ENCODE measurements at regions not wholly inside any gene's neighbourhood (a gene's known extent, or its start where the extent isn't known, plus 50 kb on each side); places are given as distances from the start of the nearest gene placed in this dataset.
"Not testable (repeated sequence)": the region's sequence is repeated elsewhere in the genome, so short reads cannot be mapped to it uniquely, and the experiment has no call there.

GRCh38 chr2:234898534-234899053 lies 53.2 kb upstream of the SH3BP4 start:
- no peak for DNase-seq (ENCODE audit: low read depth in 3 of 3, low spot score in 1 of 3)

DNA sequence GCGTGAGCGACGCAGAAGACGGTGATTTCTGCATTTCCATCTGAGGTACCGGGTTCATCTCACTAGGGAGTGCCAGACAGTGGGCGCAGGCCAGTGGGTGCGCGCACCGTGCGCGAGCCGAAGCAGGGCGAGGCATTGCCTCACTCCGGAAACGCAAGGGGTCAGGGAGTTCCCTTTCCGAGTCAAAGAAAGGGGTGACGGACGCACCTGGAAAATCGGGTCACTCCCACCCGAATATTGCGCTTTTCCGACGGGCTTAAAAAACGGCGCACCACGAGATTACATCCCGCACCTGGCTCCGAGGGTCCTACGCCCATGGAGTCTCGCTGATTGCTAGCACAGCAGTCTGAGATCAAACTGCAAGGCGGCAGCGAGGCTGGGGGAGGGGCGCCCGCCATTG lies 63.4 kb upstream of the SH3BP4 start:
- DNase-seq (ENCODE audit: low read depth in 3 of 3, low spot score in 1 of 3): not testable (repeated sequence)

GRCh38 chr2:234887195-234887594 lies 64.6 kb upstream of the SH3BP4 start:
- DNase-seq (ENCODE audit: low read depth in 3 of 3, low spot score in 1 of 3): no peak

DNA sequence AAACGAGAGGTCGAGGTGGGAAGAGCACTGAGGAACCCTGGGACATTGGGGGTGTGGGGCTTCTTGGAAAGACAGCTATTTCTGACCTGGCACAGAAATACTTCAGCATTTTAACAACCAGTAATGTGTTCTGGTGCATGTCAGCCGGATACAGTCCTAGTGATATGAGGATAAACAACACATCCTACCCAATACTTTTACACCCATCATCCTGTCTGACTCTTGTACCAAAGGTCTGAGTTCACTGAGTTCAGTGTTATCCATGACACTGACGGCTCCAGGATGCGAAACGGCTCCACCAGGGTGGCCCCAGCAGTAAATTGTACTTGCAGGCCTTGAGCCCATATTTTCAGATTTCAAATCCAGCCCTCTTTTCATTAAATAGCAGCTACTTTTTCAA lies 65.9 kb upstream of the SH3BP4 start:
- DNase-seq (ENCODE audit: low read depth in 3 of 3, low spot score in 1 of 3): no peak

GRCh38 chr2:234885118-234885517 lies 66.7 kb upstream of the SH3BP4 start:
- DNase-seq (ENCODE audit: low read depth in 3 of 3, low spot score in 1 of 3): no peak

- DNase-seq (ENCODE audit: low read depth in 3 of 3, low spot score in 1 of 3): no peak
These were observed 67.2 kb upstream of the SH3BP4 start for GRCh38 chr2:234884591-234884990.

- DNase-seq (ENCODE audit: low read depth in 3 of 3, low spot score in 1 of 3): peak in 1 of 3 donors; percentile 8
These were observed 70.2 kb upstream of the SH3BP4 start for GRCh38 chr2:234881413-234882241.

GRCh38 chr2:234880551-234881211 lies 71.1 kb upstream of the SH3BP4 start:
- no peak for DNase-seq (ENCODE audit: low read depth in 3 of 3, low spot score in 1 of 3)

DNA sequence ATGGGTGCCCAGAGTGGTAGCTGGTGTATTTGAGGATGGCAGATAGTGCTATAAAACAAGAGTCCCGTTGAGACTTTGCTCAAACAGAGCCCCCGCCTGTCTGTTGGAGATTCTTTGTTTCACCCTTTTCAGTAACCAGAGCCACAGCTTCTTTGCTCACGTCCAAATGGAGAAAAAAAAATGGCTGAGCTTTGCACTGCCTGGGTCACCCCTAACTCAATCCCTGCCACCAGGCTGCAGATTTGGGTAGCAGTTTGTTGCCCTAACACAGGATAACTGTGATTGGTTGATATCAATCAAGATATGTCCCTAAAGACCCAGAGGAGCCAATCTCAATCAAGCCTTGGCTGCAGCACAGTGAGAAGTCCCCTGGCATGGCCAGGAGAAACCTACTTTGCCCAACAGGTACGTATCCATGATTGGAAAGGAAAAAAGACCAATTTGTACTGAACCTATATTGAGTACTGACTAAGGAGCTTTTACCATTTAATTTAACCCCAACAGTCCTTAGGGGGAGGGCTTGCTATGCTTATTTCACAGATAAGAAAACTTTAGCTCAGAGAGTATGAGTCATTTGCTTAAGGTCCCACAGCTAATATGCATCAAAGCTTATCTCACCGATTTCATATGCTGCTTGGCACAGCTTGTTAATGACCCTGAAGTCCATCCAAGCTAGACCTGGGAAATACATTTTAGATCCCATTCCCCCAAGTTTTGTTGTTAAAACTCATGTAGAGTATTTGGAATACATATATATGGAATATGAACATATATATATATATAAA lies 72.0 kb upstream of the SH3BP4 start:
- DNase-seq (ENCODE audit: low read depth in 3 of 3, low spot score in 1 of 3): no peak

- not testable (repeated sequence) for DNase-seq (ENCODE audit: low read depth in 3 of 3, low spot score in 1 of 3)
These were observed 75.2 kb upstream of the SH3BP4 start for GRCh38 chr2:234876621-234877020.

DNA sequence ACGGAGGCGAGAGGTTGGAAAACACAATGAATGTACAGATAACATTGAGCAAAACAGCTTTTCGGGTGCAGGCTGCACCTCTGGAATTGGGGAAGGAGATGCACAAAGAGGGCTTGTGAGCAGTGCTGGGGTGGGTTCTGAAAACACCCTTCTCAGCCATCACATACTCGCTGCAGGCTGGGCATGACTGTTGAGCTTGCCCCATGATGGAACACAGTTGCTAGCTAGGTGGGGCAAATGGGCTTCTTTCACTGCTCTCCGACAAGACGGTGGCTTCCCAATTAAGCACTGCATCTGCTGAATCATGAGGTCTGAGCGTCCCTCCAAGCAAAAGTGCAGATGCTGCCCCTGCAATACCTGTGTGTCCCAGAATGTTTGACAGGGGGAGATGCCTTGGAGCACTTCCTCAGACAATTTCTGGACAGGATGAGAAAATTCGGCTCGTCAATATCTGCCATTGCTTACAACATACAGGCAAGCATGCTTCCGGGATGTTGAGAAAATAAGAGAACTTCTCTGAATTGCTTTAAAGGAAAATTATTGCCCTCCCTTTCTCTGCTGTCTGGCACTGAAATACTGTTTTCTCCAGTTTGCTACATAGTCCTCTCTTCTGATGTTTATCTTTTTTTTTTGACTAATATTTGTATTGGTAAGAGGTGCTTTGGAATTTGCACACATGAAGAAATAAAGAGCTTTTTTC lies 77.3 kb upstream of the SH3BP4 start:
- no peak for DNase-seq (ENCODE audit: low read depth in 3 of 3, low spot score in 1 of 3)

- DNase-seq (ENCODE audit: low read depth in 3 of 3, low spot score in 1 of 3): no peak
These were observed 78.0 kb upstream of the SH3BP4 start for GRCh38 chr2:234873828-234874173.

DNA sequence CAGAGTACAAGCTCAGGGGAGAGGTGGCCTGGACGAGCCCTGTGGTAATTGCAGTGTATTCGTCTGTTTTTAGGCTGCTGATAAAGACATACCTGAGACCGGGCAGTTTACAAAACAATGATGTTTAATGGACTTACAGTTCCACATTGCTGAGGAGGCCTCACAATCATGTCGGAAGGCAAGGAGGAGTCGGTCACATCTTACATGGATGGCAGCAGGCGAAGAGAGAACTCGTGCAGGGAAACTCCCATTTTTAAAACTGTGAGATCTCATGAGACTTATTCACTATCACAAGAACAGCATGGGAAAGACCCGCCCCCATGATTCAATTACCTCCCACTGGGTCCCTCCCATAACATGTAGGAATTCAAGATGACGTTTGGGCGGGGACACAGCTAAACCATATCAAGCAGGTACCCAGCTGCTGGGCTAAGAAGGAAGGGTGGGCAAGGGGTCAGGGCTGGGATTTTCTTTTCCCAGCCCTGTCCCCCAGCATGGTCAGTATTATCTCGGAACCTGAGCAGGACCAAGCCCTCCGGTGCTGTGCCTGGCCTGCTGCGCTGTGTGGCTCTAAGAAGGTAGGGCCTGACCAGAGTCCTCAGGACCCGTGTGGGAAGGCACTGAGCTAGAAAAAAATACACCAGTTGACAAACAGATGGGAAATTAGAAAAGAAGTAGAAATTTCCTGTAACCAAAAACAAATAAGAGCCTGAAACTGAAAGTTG lies 78.6 kb upstream of the SH3BP4 start:
- no peak for DNase-seq (ENCODE audit: low read depth in 3 of 3, low spot score in 1 of 3)

GRCh38 chr2:234869969-234870368 lies 81.8 kb upstream of the SH3BP4 start:
- no peak for DNase-seq (ENCODE audit: low read depth in 3 of 3, low spot score in 1 of 3)

DNA sequence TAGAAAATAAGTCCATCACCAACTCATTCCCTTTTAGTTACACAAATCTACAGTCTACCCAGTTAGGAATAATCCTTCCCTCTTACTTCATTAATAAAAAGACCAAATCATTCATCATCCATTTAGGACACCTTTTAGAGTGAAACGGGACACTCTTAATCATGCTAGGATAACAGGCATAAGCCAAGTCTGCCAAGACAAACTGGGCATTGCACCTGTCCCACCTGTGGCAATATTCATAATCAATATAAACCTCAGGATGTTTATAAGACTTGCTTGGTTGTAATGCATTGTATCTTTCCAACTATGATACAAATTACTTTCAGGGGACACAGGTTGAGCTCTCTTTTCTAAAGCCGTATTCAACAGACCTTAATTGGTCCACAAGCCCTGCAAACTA lies 82.7 kb upstream of the SH3BP4 start:
- no peak for DNase-seq (ENCODE audit: low read depth in 3 of 3, low spot score in 1 of 3)

DNA sequence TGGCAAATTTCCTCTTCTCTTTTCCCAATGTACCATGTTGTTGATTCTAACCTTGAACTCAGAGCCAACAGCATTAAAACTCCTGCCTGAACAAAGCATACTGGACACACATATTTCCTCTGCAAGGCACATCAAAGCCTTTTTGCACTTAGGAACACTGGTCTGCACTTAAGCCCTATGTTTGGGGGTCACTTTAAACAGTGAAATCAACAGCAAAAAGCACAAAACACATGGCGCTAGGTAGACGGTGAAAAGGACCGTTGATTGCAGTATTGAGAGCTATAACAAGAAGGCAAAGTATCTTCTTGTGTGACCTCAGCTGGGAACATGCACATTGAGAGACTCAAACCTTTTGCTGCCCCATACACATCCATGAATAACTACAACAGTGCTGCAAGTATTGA lies 83.9 kb upstream of the SH3BP4 start:
- DNase-seq (ENCODE audit: low read depth in 3 of 3, low spot score in 1 of 3): no peak

GRCh38 chr2:234865586-234865985 lies 86.2 kb upstream of the SH3BP4 start:
- DNase-seq (ENCODE audit: low read depth in 3 of 3, low spot score in 1 of 3): no peak

DNA sequence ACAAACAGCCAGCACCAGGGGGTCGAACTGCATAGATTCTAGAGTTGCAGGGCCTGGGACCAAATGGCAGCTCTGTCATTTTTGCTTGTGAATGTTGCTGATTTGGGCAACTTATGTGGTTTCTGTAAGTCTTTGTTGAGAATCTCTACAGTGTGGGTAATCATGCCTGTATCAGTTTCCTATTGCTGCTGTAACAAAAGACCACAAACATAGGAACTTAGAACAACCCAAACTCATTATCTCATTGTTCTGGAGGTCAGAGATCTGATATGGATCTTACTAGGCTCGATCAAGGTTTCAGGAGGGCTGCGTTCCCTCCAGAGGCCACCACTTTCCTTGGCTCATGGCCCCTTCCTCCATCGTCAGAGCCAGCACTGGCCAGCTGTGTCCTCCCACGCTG lies 86.8 kb upstream of the SH3BP4 start:
- DNase-seq (ENCODE audit: low read depth in 3 of 3, low spot score in 1 of 3): no peak

DNA sequence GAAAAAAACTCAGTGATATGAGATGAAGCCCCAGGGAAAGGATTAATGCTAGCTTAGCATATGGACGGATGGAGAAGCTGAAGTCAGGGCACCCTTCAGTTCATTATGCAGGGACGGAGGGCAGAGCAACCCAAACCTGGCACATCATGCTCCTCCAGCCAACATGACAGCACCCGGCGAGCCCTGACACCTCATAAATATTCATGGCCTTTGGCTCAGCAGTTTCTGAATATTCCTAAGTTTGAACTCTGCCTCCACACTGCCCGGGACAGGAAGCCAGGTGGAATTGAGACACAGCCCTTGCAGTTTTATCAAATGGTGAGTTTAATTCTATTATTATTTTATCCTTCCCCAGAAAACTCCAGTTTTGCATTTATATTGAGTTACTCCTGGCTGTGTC lies 87.3 kb upstream of the SH3BP4 start:
- no peak for DNase-seq (ENCODE audit: low read depth in 3 of 3, low spot score in 1 of 3)
